Amniotic epithelial cell (primary cell): ENCODE measurements at regions not wholly inside any gene's neighbourhood (a gene's known extent, or its start where the extent isn't known, plus 50 kb on each side); places are given as distances from the start of the nearest gene placed in this dataset.

Experiments used
- DNase-seq: peaks from one replicate; pipeline ENCODE4 v3.0.0-alpha.2; 2010; ENCODE audit warnings: low read depth

GRCh38 chr11:130583801-130584211 lies 135.4 kb downstream of the ADAMTS15 start:
- DNase-seq, result no peak

- DNase-seq, result peak; percentile 53
Observed at GRCh38 chr11:130585545-130585944, 137.1 kb downstream of the ADAMTS15 start.

- no peak for DNase-seq
Observed at GRCh38 chr11:130587658-130588057, 139.2 kb downstream of the ADAMTS15 start.

GRCh38 chr11:130588471-130588870 lies 140.0 kb downstream of the ADAMTS15 start:
- DNase-seq, result peak; percentile 34

- DNase-seq, result peak; percentile 41
Observed at GRCh38 chr11:130592056-130592455, 143.6 kb downstream of the ADAMTS15 start.

GRCh38 chr11:130593064-130593463 lies 144.6 kb downstream of the ADAMTS15 start:
- DNase-seq, result no peak

GRCh38 chr11:130598433-130598832 lies 150.0 kb downstream of the ADAMTS15 start:
- no peak for DNase-seq

- peak; percentile 63 for DNase-seq
Observed at GRCh38 chr11:130599073-130599654, 150.7 kb downstream of the ADAMTS15 start.

GRCh38 chr11:130600139-130600538 lies 151.7 kb downstream of the ADAMTS15 start:
- peak; percentile 37 for DNase-seq

- no peak for DNase-seq
Observed at GRCh38 chr11:130600616-130601015, 152.2 kb downstream of the ADAMTS15 start.

- DNase-seq, result peak; percentile 58
Observed at GRCh38 chr11:130601141-130601540, 152.7 kb downstream of the ADAMTS15 start.

- DNase-seq, result no peak
Observed at GRCh38 chr11:130601764-130602460, 153.5 kb downstream of the ADAMTS15 start.

GRCh38 chr11:130602641-130603334 lies 154.3 kb downstream of the ADAMTS15 start:
- peak; percentile 90 for DNase-seq

GRCh38 chr11:130603335-130603906 lies 155.0 kb downstream of the ADAMTS15 start:
- no peak for DNase-seq

- no peak for DNase-seq
Observed at GRCh38 chr11:130604606-130605005, 156.2 kb downstream of the ADAMTS15 start.

GRCh38 chr11:130606178-130606577 lies 157.7 kb downstream of the ADAMTS15 start:
- peak; percentile 51 for DNase-seq

- DNase-seq, result peak; percentile 62
Observed at GRCh38 chr11:130606781-130607511, 158.5 kb downstream of the ADAMTS15 start.

GRCh38 chr11:130608287-130608686 lies 159.8 kb downstream of the ADAMTS15 start:
- DNase-seq, result no peak

GRCh38 chr11:130609121-130610035 lies 160.9 kb downstream of the ADAMTS15 start:
- peak; percentile 94 for DNase-seq

- DNase-seq, result peak; percentile 79
Observed at GRCh38 chr11:130611791-130612251, 163.4 kb downstream of the ADAMTS15 start.
